Spleen (tissue), 11 donors: ENCODE measurements at regions not wholly inside any gene's neighbourhood (a gene's known extent, or its start where the extent isn't known, plus 50 kb on each side); places are given as distances from the start of the nearest gene placed in this dataset.

ENCODE experiments used
- DNase-seq: peaks from one replicate; pipeline ENCODE4 v3.0.0-alpha.2; 2020
- H3K27ac ChIP-seq, 8 donors: fragments of 200-600 bp; sonication (generic) in 7 of 8; 1 replicate in 4 of 8; 2 replicates in 4 of 8; pipeline versions ENCODE4 v1.5.0 to v1.8.0; 2016 to 2021; ENCODE audit warnings: inconsistent platforms in 4 of 8, mild to moderate bottlenecking in 4 of 8, moderate library complexity in 1 of 8
- H3K27me3 ChIP-seq, 7 donors: fragments of 200-600 bp; sonication (generic) in 6 of 7; replicated peaks in 1 of 7; 1 replicate in 4 of 7; 2 replicates in 3 of 7; pipeline versions ENCODE4 v1.5.0 to v1.8.0; 2016 to 2021; ENCODE audit warnings: inconsistent platforms in 3 of 7, mild to moderate bottlenecking in 1 of 7
- H3K36me3 ChIP-seq, 6 donors: fragments of 200-600 bp; sonication (generic) in 5 of 6; 1 replicate in 4 of 6; 2 replicates in 2 of 6; pipeline versions ENCODE4 v1.5.0 to v1.8.0; 2016 to 2021; ENCODE audit warnings: inconsistent platforms in 2 of 6
- H3K4me1 ChIP-seq, 6 donors: fragments of 200-600 bp; sonication (generic) in 5 of 6; 1 replicate in 3 of 6; 2 replicates in 3 of 6; pipeline versions ENCODE4 v1.5.0 to v1.8.0; 2016 to 2021; ENCODE audit warnings: inconsistent platforms in 3 of 6
- H3K4me3 ChIP-seq, 8 donors: fragments of 200-600 bp; sonication (generic) in 7 of 8; 1 replicate in 4 of 8; 2 replicates in 4 of 8; pipeline versions ENCODE4 v1.5.0 to v1.8.0; 2016 to 2021; ENCODE audit warnings: inconsistent platforms in 4 of 8, mild to moderate bottlenecking in 4 of 8, moderate library complexity in 2 of 8
- H3K9me3 ChIP-seq, 8 donors: fragments of 200-600 bp; sonication (generic) in 7 of 8; 1 replicate in 4 of 8; 2 replicates in 4 of 8; pipeline versions ENCODE4 v1.5.0 to v1.8.0; 2016 to 2021; ENCODE audit warnings: inconsistent platforms in 4 of 8
- POLR2A ChIP-seq, 3 donors: fragments of 450-650 bp; IDR thresholded peaks; one replicate each; pipeline ENCODE4 v1.5.1; 2017; ENCODE audit warnings: antibody characterized with exemption in 3 of 3, mild to moderate bottlenecking in 1 of 3
- POLR2AphosphoS5 ChIP-seq, 3 donors: sonication (generic); formaldehyde crosslinking; IDR thresholded peaks; one replicate each; pipeline ENCODE4 v1.5.1; 2017; ENCODE audit warnings: antibody characterized with exemption in 3 of 3
- WGBS, 5 donors: extraction: QIAGEN DNeasy Blood & Tissue Kit in 3 of 5; methylation state at CpG; one replicate each; pipeline versions ENCODE4 v1.1.5 to v1.1.7; 2013 to 2018; 5-methylcytosine and 5-hydroxymethylcytosine counted together
- intact Hi-C: fragments of 100-400 bp; cut with DNase I; formaldehyde crosslinking; loops from one replicate; pipeline ENCODE4 v1.15.0; 2023; ENCODE audit warnings: low total_unique reads
- TF ChIP-seq, protein P1 (sequence below), 11 experiments: fragments of 200-600 bp in 7 of 11; fragments of 450-650 bp in 4 of 11; sonication (generic) in 4 of 11; IDR thresholded peaks in 8 of 11; conservative IDR thresholded peaks in 3 of 11; 1 replicate in 7 of 11; 2 replicates in 4 of 11; pipeline versions ENCODE4 v1.4.0 to v1.8.0; 2016 to 2021; ENCODE audit warnings: antibody characterized with exemption in 11 of 11, inconsistent platforms in 4 of 11, mild to moderate bottlenecking in 1 of 11
- donor health status: healthy with polysubstance abuse.
- donor health status: DM: no; HTN: no; CAD: no; lungs with moderate emphysema.
- donor health status: DM: no; HTN: no; CAD: no.
- donor health status: Bipolar disorder and iron deficiency.
- donor health status: healthy.
- donor health status: DM: no; HTN: no; CAD: no.
- donor health status: DM: yes; HTN: yes; CAD: no.

DNA sequence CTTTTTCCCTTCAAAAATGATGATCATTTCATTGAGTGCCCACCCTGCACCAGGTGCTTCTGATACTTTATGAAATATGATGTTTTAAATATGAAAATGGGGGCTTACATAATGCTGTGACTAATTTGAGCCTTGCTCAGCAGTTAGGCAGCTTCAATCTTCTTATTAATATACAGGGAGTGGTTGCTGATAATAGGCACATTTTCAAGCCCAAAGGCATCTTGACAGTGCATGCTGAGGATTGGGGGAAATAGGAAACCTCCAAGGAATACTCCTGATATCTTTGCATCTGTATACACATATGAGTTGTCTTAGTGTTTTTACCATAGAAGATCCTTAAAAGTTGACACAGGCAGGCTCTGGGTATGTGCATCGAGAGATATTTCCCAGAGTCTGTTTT, 262.3 kb upstream of the SASH1 start:
- no peaks in the 10 kb centered on the region for H3K9me3 ChIP-seq
- no peak overlapping the region for H3K4me3 ChIP-seq
- no peak for TF ChIP-seq POLR2AphosphoS5 (IDR thresholded peaks at IDR 0.05)
- TF ChIP-seq POLR2A (IDR thresholded peaks at IDR 0.05), result no peak
- TF ChIP-seq, protein P1, sequence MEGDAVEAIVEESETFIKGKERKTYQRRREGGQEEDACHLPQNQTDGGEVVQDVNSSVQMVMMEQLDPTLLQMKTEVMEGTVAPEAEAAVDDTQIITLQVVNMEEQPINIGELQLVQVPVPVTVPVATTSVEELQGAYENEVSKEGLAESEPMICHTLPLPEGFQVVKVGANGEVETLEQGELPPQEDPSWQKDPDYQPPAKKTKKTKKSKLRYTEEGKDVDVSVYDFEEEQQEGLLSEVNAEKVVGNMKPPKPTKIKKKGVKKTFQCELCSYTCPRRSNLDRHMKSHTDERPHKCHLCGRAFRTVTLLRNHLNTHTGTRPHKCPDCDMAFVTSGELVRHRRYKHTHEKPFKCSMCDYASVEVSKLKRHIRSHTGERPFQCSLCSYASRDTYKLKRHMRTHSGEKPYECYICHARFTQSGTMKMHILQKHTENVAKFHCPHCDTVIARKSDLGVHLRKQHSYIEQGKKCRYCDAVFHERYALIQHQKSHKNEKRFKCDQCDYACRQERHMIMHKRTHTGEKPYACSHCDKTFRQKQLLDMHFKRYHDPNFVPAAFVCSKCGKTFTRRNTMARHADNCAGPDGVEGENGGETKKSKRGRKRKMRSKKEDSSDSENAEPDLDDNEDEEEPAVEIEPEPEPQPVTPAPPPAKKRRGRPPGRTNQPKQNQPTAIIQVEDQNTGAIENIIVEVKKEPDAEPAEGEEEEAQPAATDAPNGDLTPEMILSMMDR (IDR thresholded peaks at IDR 0.05 in 8 of 11, conservative IDR thresholded peaks at IDR 0.05 in 3 of 11), result no peak
- H3K4me1 ChIP-seq, result no peaks in the 10 kb centered on the region
- peaks cover 0 to 10% (median 0%) of the 10 kb centered on the region in 7 donors for H3K27me3 ChIP-seq
- H3K36me3 ChIP-seq, result no peaks in the 10 kb centered on the region
- no peak for DNase-seq
- intact Hi-C loops, result no loop called here
- 67 to 88% (median 83%) methylated on average over 1 of the region's 1 CpG for WGBS, 5 donors
- no peak overlapping the region for H3K27ac ChIP-seq

DNA sequence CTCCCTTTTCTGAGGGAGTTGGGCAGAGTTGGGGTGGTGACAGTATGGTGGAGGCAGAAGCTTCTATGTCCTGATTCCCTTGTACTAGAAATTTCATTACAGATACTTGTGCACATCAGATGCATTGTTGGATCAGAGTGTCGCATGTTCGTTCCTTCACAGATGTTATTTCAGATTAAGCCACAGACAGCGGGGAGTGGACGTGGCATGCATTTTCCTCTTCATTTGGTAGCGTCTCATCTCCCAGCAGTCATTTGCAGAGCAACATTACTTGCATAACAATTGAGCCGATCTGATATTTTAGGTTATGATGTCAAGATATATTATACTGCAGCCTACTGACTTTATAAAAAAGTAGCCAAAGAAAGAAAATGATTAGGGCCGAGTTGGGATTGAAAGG, 261.6 kb upstream of the SASH1 start:
- intact Hi-C loops, result no loop called here
- TF ChIP-seq, protein P1 (IDR thresholded peaks at IDR 0.05 in 8 of 11, conservative IDR thresholded peaks at IDR 0.05 in 3 of 11), result no peak
- TF ChIP-seq POLR2A (IDR thresholded peaks at IDR 0.05) (no peak), POLR2AphosphoS5 (IDR thresholded peaks at IDR 0.05) (no peak)
- DNase-seq, result no peak
- Histone ChIP-seq H3K4me1 (no peaks in the 10 kb centered on the region), H3K9me3 (no peaks in the 10 kb centered on the region), H3K27me3 (peaks cover 0 to 10% (median 0%) of the 10 kb centered on the region in 7 donors), H3K36me3 (no peaks in the 10 kb centered on the region), H3K4me3 (no peak overlapping the region), H3K27ac (no peak overlapping the region)
- 90 to 96% (median 91%) methylated on average over 7 of the region's 7 CpGs for WGBS, 5 donors

DNA sequence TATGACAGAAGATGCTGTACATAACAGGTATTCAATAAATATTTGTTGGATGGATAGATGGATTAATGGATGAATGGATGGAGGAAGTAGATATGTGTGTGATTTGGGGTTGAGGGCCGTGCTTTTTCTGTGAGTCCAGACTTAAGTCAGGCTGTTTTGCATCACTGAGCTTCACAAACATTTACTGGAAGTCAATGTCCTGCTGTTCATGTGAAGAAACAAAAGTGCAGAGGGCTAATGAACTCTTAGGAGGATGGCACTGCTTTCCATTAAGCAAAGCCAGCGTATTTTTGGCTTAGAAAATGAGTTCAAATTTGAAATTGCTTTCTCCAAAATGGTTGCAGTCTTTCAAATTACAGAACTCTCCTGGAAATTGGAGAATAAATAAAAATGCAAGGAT, 260.6 kb upstream of the SASH1 start:
- H3K4me1 ChIP-seq, result no peaks in the 10 kb centered on the region
- DNase-seq, result no peak
- peaks cover 0 to 10% (median 0%) of the 10 kb centered on the region in 7 donors for H3K27me3 ChIP-seq
- no peak overlapping the region for H3K4me3 ChIP-seq
- H3K36me3 ChIP-seq, result no peaks in the 10 kb centered on the region
- no peaks in the 10 kb centered on the region for H3K9me3 ChIP-seq
- no peak overlapping the region for H3K27ac ChIP-seq
- 33 to 42% (median 35%) methylated on average over 2 of the region's 2 CpGs for WGBS, 5 donors
- intact Hi-C loops, result no loop called here
- TF ChIP-seq POLR2AphosphoS5 (IDR thresholded peaks at IDR 0.05) (no peak), POLR2A (IDR thresholded peaks at IDR 0.05) (no peak)
- TF ChIP-seq, protein P1 (IDR thresholded peaks at IDR 0.05 in 8 of 11, conservative IDR thresholded peaks at IDR 0.05 in 3 of 11), result no peak

- WGBS, 5 donors, result 69 to 85% (median 77%) methylated on average over 2 of the region's 2 CpGs
- intact Hi-C loops, result no loop called here
- Histone ChIP-seq H3K27me3 (peaks cover 0 to 10% (median 0%) of the 10 kb centered on the region in 7 donors), H3K27ac (no peak overlapping the region), H3K4me3 (no peak overlapping the region), H3K36me3 (no peaks in the 10 kb centered on the region), H3K4me1 (no peaks in the 10 kb centered on the region), H3K9me3 (no peaks in the 10 kb centered on the region)
- TF ChIP-seq POLR2AphosphoS5 (IDR thresholded peaks at IDR 0.05) (no peak), POLR2A (IDR thresholded peaks at IDR 0.05) (no peak)
- no peak for DNase-seq
These were observed 259.9 kb upstream of the SASH1 start for GRCh38 chr6:148082696-148083095.
